T-cell (primary cell): ENCODE measurements at regions not wholly inside any gene's neighbourhood (a gene's known extent, or its start where the extent isn't known, plus 50 kb on each side); places are given as distances from the start of the nearest gene placed in this dataset.

ENCODE experiments used
- ATAC-seq, 4 experiments: fragments of 200-7000 bp in 3 of 4; fragments of 150-1000 bp in 1 of 4; cut with Tn5 transposase; replicated peaks in 1 of 4; 1 replicate in 3 of 4; 2 replicates in 1 of 4; pipeline ENCODE4 v1.10.0; 2021; ENCODE audit warnings: moderate library complexity in 3 of 4, mild to moderate bottlenecking in 2 of 4, moderate number of reproducible peaks in 1 of 4
- CTCF ChIA-PET, 2 donors: fragments of 300-600 bp; sonication (Branson Sonifier 250); formaldehyde crosslinking; loops; one replicate each; lab custom pipeline; 2022; ENCODE audit warnings: antibody characterized with exemption in 2 of 2; lab: Charles Lee
- POLR2A ChIA-PET, 2 donors: fragments of 300-600 bp; sonication (Branson Sonifier 250); formaldehyde crosslinking; loops; one replicate each; lab custom pipeline; 2022; ENCODE audit warnings: antibody characterized with exemption in 2 of 2; lab: Charles Lee
- DNase-seq, 35 experiments: peaks; one replicate each; pipeline versions ENCODE4 v3.0.0 to v3.0.0-alpha.2; 2013 to 2023
- H3K27ac ChIP-seq: one replicate; pipeline ENCODE4 v1.5.1; 2013; ENCODE audit warnings: low read length
- H3K27me3 ChIP-seq, 2 experiments: replicated peaks in 1 of 2; 1 replicate in 1 of 2; 2 replicates in 1 of 2; pipeline versions ENCODE4 v1.6.1 to v1.7.0; 2013; ENCODE audit warnings: low read length in 1 of 2, mixed read lengths in 1 of 2; ENCODE audit not compliant: control insufficient read depth in 2 of 2, insufficient read depth in 2 of 2; ENCODE audit errors: extremely low read depth in 1 of 2
- H3K36me3 ChIP-seq, 2 donors: 1 replicate in 1 of 2; 2 replicates in 1 of 2; pipeline versions ENCODE4 v1.6.1 to v1.7.0; 2013; ENCODE audit warnings: low read length in 1 of 2; ENCODE audit not compliant: control insufficient read depth in 2 of 2, insufficient read depth in 1 of 2; ENCODE audit errors: extremely low read depth in 1 of 2
- H3K4me1 ChIP-seq, 2 experiments: 1 replicate in 1 of 2; 2 replicates in 1 of 2; pipeline versions ENCODE4 v1.6.1 to v1.7.0; 2013; ENCODE audit warnings: low read length in 2 of 2, mixed read lengths in 1 of 2; ENCODE audit not compliant: insufficient read depth in 2 of 2, control insufficient read depth in 1 of 2; ENCODE audit errors: extremely low read depth in 1 of 2
- H3K4me3 ChIP-seq, 2 donors: 1 replicate in 1 of 2; 2 replicates in 1 of 2; pipeline versions ENCODE4 v1.5.1 to v1.7.0; 2013; ENCODE audit warnings: mild to moderate bottlenecking in 2 of 2, low read length in 1 of 2, moderate library complexity in 1 of 2; ENCODE audit not compliant: control insufficient read depth in 1 of 2; ENCODE audit errors: extremely low read depth in 1 of 2
- H3K9me3 ChIP-seq: 2 replicates; pipeline ENCODE4 v1.7.0; 2013
- H3K27ac Mint-ChIP-seq, 2 donors: one replicate each; pipeline ENCODE4 v1.8.0; 2020 to 2021; ENCODE audit warnings: mild to moderate bottlenecking in 2 of 2, mixed read lengths in 2 of 2
- H3K27me3 Mint-ChIP-seq, 2 donors: one replicate each; pipeline ENCODE4 v1.8.0; 2021 to 2022; ENCODE audit warnings: mixed read lengths in 2 of 2
- H3K36me3 Mint-ChIP-seq: one replicate; pipeline ENCODE4 v1.8.0; 2021; ENCODE audit warnings: mixed read lengths
- H3K4me1 Mint-ChIP-seq, 3 donors: one replicate each; pipeline ENCODE4 v1.8.0; 2020 to 2022; ENCODE audit warnings: mixed read lengths in 3 of 3, mild to moderate bottlenecking in 1 of 3
- H3K4me3 Mint-ChIP-seq, 3 donors: one replicate each; pipeline ENCODE4 v1.8.0; 2020 to 2022; ENCODE audit warnings: mild to moderate bottlenecking in 3 of 3, mixed read lengths in 3 of 3, moderate library complexity in 3 of 3
- H3K9me3 Mint-ChIP-seq, 3 donors: one replicate each; pipeline ENCODE4 v1.8.0; 2020 to 2022; ENCODE audit warnings: mixed read lengths in 3 of 3
- WGBS: methylation state at CpG from one replicate; pipeline ENCODE4 v1.1.5; 2013; ENCODE audit warnings: missing lambda C conversion rate; ENCODE audit not compliant: insufficient coverage; 5-methylcytosine and 5-hydroxymethylcytosine counted together

DNA sequence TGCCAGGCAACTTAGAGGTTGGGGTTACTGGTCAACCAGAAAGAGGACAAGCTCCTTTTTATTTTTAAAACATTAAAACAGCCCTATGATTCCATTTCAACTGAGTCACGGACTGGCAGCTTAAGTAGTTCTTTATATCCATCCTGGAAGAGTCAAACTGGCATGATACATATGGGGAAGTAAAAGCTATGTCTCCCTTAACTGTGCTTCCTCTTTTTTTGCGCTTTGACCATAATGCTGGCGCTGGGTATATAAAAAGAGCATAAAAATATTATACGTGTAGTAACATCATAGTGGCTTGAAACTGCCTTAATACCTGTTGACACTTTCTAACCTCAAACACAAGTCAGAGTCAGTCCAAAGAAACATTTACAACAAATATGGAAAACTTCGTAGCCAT is 274.4 kb downstream of the CSNK1G3 start:
- WGBS = no CpG with 5 or more reads among the region's 5 CpGs
- Mint-ChIP-seq H3K27me3 (no peaks in the 10 kb centered on the region), H3K4me1 (no peaks in the 10 kb centered on the region), H3K4me3 (no peak overlapping the region), H3K9me3 (peaks cover 8 to 15% (median 12%) of the 10 kb centered on the region in 3 donors), H3K36me3 (no peaks in the 10 kb centered on the region), H3K27ac (no peak overlapping the region)
- Histone ChIP-seq H3K4me3 (no peak overlapping the region), H3K27ac (no peak overlapping the region), H3K36me3 (no peaks in the 10 kb centered on the region), H3K9me3 (no peaks in the 10 kb centered on the region), H3K4me1 (peaks cover 0 to 11% of the 10 kb centered on the region in 2 experiments), H3K27me3 (no peaks in the 10 kb centered on the region)
- ChIA-PET POLR2A (no interaction called here), CTCF (no interaction called here)
- no peak for DNase-seq
- ATAC-seq = no peak

DNA sequence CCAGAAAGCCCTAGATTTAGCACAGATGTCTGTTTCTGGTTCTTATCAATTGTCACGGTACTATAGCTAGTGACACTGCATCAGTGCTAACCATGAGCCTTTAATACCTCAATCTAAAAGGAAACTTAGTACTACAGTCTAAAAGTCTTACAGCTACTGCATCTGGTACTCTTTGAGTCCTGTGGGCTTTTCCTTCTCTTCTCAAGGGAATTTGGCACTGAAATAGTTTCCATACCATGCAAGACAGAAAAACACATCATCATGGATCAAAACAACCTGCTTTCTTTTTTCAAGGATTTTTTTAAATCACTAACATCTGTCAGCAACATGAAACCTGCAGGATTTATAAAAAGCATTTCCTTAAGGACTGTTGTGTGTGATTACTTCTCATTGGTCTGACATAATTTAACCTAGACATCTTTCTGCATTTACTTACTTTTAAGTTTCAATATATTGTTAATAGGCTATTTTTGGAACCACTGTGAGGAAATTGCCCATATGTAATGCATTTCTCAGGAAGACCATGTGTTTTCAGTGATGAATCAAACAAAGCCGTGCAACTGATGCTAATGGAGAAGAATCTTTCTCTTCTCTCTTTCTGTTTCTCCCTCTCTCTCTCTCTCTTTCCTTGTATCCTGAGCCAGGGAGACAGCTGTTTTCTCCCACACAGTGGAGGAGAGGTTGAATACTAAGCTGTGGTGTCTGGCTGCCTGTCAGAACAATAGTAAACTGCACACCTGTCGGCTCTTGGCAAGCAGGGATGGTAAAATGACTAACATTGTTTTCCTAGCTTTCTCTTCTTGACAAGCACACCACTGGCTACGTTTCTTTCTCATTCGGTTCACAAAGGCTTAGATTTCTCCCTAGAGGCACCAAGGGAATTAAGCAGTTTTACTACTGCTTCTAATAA is 273.4 kb downstream of the CSNK1G3 start:
- no peak overlapping the region for H3K4me3 Mint-ChIP-seq
- no peak overlapping the region for H3K4me3 ChIP-seq
- H3K4me1 Mint-ChIP-seq = no peaks in the 10 kb centered on the region
- no peaks in the 10 kb centered on the region for H3K36me3 Mint-ChIP-seq
- ChIA-PET POLR2A (no interaction called here), CTCF (no interaction called here)
- no peak overlapping the region for H3K27ac Mint-ChIP-seq
- no peak overlapping the region for H3K27ac ChIP-seq
- H3K27me3 ChIP-seq = no peaks in the 10 kb centered on the region
- 88% methylated on average over 2 of the region's 5 CpGs for WGBS
- peaks cover 8 to 15% (median 12%) of the 10 kb centered on the region in 3 donors for H3K9me3 Mint-ChIP-seq
- DNase-seq (no peak), ATAC-seq (no peak)
- H3K4me1 ChIP-seq = peaks cover 0 to 7% of the 10 kb centered on the region in 2 experiments
- no peaks in the 10 kb centered on the region for H3K36me3 ChIP-seq
- no peaks in the 10 kb centered on the region for H3K9me3 ChIP-seq
- no peaks in the 10 kb centered on the region for H3K27me3 Mint-ChIP-seq

DNA sequence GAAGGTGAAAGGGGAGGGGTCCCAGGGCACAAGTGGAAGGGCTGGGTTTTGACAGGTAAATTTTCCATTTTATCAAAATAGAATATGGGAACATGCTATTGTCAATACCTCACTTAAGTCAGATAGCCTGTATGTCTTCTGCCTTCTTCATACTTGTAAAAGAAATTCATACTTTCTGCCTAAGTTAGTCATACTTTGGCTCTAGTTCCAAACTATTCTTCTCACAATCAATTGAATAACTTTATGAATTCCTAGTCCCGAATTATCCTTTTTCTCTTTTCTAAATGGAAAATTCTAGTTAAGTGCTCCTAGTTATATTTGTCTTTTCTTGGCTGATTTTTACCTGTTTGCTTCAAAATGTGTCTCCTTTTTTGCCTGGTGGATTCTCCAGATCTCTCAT is 271.4 kb downstream of the CSNK1G3 start:
- Histone ChIP-seq H3K4me3 (no peak overlapping the region), H3K4me1 (no peaks in the 10 kb centered on the region), H3K27ac (no peak overlapping the region), H3K36me3 (no peaks in the 10 kb centered on the region), H3K9me3 (no peaks in the 10 kb centered on the region), H3K27me3 (no peaks in the 10 kb centered on the region)
- ATAC-seq = no peak
- Mint-ChIP-seq H3K4me3 (no peak overlapping the region), H3K9me3 (peaks cover 0 to 2% (median under 1%) of the 10 kb centered on the region in 3 donors), H3K27me3 (no peaks in the 10 kb centered on the region), H3K36me3 (no peaks in the 10 kb centered on the region), H3K4me1 (no peaks in the 10 kb centered on the region), H3K27ac (no peak overlapping the region)
- WGBS = no CpG with 5 or more reads among the region's 1 CpG
- ChIA-PET POLR2A (no interaction called here), CTCF (no interaction called here)
- DNase-seq = no peak

DNA sequence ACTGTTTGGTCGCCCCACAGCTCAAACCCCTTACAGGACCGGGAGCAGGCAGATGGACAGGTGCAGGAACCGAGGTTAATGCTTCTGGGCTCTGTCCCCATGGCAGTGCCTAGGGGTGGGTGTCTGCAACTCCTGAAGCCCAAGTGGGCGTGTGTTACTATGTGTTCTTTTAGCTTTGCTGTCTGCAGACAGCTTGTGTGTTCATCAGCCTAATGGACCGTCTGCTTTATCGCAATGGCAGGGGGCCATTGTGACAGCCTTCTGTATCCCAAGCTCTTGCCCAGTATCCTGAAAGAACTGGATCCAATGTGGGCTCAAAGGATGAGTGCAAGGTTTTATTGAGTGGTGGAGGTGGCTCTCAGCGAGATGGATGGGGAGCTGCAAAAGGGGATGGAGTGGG is 266.7 kb downstream of the CSNK1G3 start:
- Mint-ChIP-seq H3K27ac (no peak overlapping the region), H3K9me3 (peaks cover 0 to 3% (median 0%) of the 10 kb centered on the region in 3 donors), H3K36me3 (no peaks in the 10 kb centered on the region), H3K4me1 (no peaks in the 10 kb centered on the region), H3K4me3 (no peak overlapping the region), H3K27me3 (no peaks in the 10 kb centered on the region)
- Histone ChIP-seq H3K9me3 (no peaks in the 10 kb centered on the region), H3K27ac (no peak overlapping the region), H3K4me1 (no peaks in the 10 kb centered on the region), H3K27me3 (no peaks in the 10 kb centered on the region), H3K4me3 (no peak overlapping the region), H3K36me3 (no peaks in the 10 kb centered on the region)
- POLR2A ChIA-PET = interaction anchor here in 1 of 2 donors (0.5 kb wide), 1 partner anchor 497 kb away, joined by 3 read pairs; no protein-coding TSS in a partner anchor
- CTCF ChIA-PET = no interaction called here
- no peak for ATAC-seq
- no peak for DNase-seq
- 75% methylated on average over 6 of the region's 7 CpGs for WGBS

DNA sequence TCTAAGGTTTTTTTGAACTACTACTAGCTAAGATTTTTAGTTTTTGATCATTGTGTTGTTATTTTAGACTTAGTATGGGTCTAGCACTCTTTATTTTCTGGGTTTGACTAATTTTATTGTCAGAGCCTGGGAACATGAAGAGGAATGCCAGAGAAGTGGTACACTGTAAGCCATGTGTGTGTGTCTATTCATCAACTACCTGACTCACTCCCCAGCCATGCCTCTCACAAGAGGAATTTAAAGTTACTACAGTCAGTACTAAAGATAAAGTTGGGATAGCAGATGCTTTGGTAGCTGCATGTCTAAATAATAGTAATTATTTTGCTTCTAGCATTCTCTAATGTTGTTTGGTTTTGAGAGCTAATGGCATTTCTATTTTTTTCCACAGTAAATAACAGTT is 264.8 kb downstream of the CSNK1G3 start:
- POLR2A ChIA-PET = no interaction called here
- no peak overlapping the region for H3K4me3 Mint-ChIP-seq
- H3K9me3 Mint-ChIP-seq = peaks cover 4 to 5% (median 5%) of the 10 kb centered on the region in 3 donors
- Histone ChIP-seq H3K4me3 (no peak overlapping the region), H3K36me3 (no peaks in the 10 kb centered on the region), H3K9me3 (no peaks in the 10 kb centered on the region), H3K27me3 (no peaks in the 10 kb centered on the region), H3K27ac (no peak overlapping the region), H3K4me1 (no peaks in the 10 kb centered on the region)
- no peak for ATAC-seq
- no peak for DNase-seq
- no peaks in the 10 kb centered on the region for H3K4me1 Mint-ChIP-seq
- CTCF ChIA-PET = no interaction called here
- no peaks in the 10 kb centered on the region for H3K36me3 Mint-ChIP-seq
- H3K27ac Mint-ChIP-seq = no peak overlapping the region
- H3K27me3 Mint-ChIP-seq = no peaks in the 10 kb centered on the region

DNA sequence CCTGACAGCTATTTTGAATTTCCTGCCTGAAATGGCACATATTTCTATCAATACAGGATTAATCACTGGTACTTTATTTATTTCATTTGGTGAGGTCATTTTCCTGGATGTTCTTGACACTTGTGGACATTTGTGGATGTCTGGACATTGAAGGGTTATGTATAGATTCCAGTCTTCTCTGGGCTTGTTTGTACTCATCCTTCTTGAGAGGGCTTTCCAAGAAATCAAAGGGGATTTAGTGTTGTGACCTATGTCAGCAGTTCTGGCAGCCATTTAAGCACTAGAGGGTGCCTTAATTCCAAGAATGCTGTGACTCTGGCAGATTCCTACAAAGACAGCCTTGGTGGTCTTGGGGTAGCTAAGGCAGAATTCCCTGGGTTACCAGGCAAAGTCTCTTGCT is 259.7 kb downstream of the CSNK1G3 start:
- no peak overlapping the region for H3K27ac ChIP-seq
- no peak overlapping the region for H3K4me3 Mint-ChIP-seq
- DNase-seq = no peak
- H3K9me3 Mint-ChIP-seq = peaks cover 10 to 14% (median 12%) of the 10 kb centered on the region in 3 donors
- POLR2A ChIA-PET = interaction anchor here in 1 of 2 donors (0.8 kb wide), 1 partner anchor 152 kb away, joined by 3 read pairs; no protein-coding TSS in a partner anchor
- ATAC-seq = no peak
- H3K4me1 Mint-ChIP-seq = no peaks in the 10 kb centered on the region
- CTCF ChIA-PET = no interaction called here
- H3K36me3 ChIP-seq = no peaks in the 10 kb centered on the region
- no peaks in the 10 kb centered on the region for H3K27me3 Mint-ChIP-seq
- H3K27ac Mint-ChIP-seq = no peak overlapping the region
- no peaks in the 10 kb centered on the region for H3K9me3 ChIP-seq
- H3K4me1 ChIP-seq = no peaks in the 10 kb centered on the region
- H3K4me3 ChIP-seq = no peak overlapping the region
- no peaks in the 10 kb centered on the region for H3K36me3 Mint-ChIP-seq
- H3K27me3 ChIP-seq = no peaks in the 10 kb centered on the region
